Fibroblast of the aortic adventitia (primary cell): ENCODE measurements at regions not wholly inside any gene's neighbourhood (a gene's known extent, or its start where the extent isn't known, plus 50 kb on each side); places are given as distances from the start of the nearest gene placed in this dataset.

Source experiments
- DNase-seq: peaks from one replicate; pipeline ENCODE4 v3.0.0-alpha.2; 2010; ENCODE audit warnings: low read depth
- H3K4me3 ChIP-seq: 2 replicates; pipeline ENCODE4 v1.5.1; 2011; ENCODE audit warnings: low read depth, mild to moderate bottlenecking, control low read depth, low read length, moderate library complexity
- TF ChIP-seq, protein P1 (sequence below): IDR thresholded peaks from 2 replicates; pipeline ENCODE4 v1.5.1; 2011; ENCODE audit warnings: mild to moderate bottlenecking, low read length, control low read depth, inconsistent platforms; ENCODE audit not compliant: insufficient read depth

DNA sequence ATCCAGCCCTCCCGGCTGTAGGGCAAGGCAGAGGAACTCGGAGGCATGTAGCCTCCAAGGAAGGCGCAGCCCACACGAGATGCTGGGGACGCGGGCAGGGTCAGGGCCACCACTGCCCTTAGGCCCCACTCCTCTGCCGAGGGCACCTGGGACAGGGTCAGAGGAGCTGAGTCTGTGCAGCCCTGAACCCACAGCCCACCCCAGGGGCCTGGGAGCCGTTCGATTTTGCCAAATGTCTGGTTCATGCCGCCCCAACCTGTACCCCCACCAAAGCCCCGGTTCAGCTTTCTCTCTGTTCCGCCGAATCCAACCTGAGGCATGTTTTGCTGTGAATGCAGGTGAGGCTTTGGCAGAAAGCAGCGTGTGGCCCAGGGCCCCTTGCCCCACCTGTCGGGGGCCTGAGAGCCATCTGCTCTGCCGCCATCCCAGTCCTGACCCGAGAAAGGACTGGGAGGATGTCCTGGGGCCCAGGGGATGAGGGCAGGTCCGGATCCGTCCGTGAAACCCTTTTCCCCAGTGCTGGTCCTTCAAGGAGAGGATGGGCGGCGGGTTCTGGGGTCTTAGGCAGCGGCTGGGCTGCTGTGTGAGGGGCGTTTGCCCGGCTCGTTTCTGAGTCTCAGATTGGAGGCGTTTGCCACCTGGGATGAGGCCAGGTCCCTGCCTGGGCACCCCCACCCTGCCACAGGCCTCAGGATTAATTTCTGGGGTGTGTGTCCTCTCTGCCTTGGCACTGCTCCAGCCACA lies 79.3 kb upstream of the GATA5 start:
- no peak for DNase-seq
- no peak overlapping the region for H3K4me3 ChIP-seq
- TF ChIP-seq, protein P1, sequence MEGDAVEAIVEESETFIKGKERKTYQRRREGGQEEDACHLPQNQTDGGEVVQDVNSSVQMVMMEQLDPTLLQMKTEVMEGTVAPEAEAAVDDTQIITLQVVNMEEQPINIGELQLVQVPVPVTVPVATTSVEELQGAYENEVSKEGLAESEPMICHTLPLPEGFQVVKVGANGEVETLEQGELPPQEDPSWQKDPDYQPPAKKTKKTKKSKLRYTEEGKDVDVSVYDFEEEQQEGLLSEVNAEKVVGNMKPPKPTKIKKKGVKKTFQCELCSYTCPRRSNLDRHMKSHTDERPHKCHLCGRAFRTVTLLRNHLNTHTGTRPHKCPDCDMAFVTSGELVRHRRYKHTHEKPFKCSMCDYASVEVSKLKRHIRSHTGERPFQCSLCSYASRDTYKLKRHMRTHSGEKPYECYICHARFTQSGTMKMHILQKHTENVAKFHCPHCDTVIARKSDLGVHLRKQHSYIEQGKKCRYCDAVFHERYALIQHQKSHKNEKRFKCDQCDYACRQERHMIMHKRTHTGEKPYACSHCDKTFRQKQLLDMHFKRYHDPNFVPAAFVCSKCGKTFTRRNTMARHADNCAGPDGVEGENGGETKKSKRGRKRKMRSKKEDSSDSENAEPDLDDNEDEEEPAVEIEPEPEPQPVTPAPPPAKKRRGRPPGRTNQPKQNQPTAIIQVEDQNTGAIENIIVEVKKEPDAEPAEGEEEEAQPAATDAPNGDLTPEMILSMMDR, result no peak

DNA sequence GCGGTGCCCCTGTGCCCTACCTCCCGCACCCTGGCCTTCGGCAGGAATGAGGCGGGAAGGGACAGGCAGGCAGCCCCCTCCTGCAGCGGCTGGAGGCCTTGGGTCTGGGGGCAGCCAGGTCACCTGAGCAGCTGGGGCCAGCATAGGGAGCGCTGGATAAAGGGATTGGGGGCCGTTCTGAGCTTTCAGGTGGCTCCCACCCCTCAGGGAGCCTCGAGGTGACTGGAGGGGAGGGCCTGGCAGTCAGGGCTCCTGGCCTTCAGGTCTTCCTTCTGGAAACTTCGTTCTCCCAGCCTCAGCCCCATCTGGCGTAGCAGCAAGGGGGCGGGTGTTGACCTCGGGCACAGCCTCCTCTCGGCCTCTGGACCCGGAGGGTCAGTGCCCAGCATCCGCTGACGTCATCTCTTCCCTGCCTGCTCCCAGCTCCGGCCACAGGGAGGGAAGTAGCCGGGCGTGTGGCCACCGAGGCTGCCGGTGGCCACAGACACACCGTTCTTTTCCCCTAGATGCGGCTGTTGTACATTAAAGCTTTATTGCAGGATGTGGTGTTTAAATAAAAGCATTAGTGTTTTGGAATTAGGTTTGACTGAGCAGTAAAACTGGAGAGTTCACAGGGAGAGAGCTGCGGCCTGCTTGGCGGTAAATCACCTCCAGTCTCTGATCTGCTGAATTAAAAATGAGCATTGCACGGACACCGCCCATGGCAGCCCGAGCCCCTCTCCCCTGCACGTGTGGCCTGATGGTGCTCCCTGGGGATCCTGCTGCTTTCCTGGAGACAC lies 80.0 kb upstream of the GATA5 start:
- TF ChIP-seq, protein P1, result no peak
- H3K4me3 ChIP-seq, result no peak overlapping the region
- no peak for DNase-seq

DNA sequence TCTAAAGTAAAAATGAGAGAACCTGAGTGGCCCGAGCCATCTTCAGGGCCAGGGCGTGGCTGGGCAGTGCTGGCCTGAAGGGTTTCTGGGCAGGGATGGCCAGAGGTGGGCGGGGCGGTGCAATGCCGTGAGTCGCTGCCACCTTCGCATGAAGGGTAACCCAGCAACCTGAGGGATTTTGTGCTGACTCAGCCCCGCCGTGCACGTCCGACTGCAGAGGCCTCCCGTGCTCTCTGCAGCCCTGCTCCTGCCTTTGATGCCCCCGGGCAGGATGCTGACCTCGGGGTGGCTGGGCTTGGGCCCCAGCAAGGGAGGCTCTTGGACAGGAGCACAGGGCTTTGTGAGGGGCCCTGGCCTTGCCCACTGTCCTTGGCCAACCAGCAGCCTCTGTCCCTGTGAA lies 81.7 kb upstream of the GATA5 start:
- TF ChIP-seq, protein P1, result no peak
- DNase-seq, result no peak

DNA sequence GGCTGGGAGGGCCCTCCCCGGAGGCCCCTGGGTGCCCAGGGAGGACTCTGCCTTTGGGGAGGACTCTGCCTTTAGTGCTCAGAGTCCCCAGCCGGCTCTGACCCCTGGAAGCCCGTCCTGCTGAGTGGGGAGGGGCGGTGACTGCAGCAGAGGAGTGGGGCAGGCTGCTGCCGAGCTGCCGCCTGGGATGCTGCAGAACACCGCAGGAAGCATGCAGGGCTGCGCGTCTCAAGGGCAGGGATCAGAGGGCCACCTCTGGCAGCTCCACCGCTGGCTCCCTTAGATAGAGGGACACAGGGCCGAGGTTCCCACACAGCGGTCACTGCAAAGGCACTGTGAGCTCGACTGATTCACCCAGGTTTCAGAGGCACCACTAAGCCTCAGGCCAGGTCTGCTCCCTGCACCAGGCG lies 82.2 kb upstream of the GATA5 start:
- TF ChIP-seq, protein P1, result no peak
- DNase-seq, result no peak
- H3K4me3 ChIP-seq, result no peak overlapping the region

More for the DNA sequence above, 81.7 kb upstream of the GATA5 start:
- no peak overlapping the region for H3K4me3 ChIP-seq

DNA sequence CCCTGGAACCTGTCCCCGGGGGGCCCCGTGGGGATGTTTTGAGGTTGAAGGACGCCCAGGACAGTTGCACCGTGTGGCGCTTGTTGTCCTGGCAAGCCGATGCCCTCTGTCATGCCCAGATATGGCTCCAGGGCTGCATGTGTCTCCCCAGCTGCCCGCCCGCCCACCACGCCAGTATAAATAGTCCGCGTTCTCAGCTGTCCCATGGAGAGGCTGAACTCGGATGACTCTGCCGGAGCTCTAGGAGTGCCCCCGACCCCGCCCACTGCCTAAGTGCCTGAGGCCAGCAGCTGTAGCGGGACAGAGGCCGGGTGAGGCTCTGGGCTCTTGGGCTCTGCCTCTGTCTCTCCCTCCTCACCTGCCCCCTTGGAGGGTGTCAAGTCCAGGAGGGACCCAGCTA lies 83.0 kb upstream of the GATA5 start:
- no peak for DNase-seq
- H3K4me3 ChIP-seq, result no peak overlapping the region
- TF ChIP-seq, protein P1, result no peak

DNA sequence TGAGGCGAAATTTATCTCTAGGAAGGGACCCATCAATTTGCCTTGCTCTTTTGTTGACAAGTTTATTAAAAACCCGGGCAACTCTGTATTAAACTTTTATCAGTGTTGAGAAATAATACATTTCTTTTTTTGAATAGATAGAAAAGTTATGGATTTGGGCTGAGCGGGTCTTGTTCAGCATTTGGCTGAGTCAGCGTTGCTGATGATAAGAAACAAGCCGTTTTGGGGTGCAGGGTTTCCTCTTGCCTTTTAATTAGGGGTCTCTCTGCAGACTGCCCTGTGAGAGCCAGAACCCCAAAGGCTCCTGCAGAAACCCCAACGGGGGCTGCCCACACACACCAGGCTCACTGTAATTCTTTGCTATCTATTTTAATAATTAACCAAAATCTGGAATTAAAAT lies 82.1 kb upstream of the SLCO4A1 start:
- TF ChIP-seq, protein P1, result no peak
- DNase-seq, result no peak
- H3K4me3 ChIP-seq, result no peak overlapping the region
